Activated CD4-positive, alpha-beta T cell treated with anti-CD3 and anti-CD28 coated beads, Interleukin-2, Interleukin-4, amounts not matched to agents 100 ng/mL and 50 ng/mL, durations not matched to agents 16 hours and 8 hours (primary cell): ENCODE measurements at regions not wholly inside any gene's neighbourhood (a gene's known extent, or its start where the extent isn't known, plus 50 kb on each side); places are given as distances from the start of the nearest gene placed in this dataset.
A peak's percentile ranks its signal among the peaks of the same experiment; 100 is the strongest.

Experiments used
- DNase-seq: peaks from one replicate; pipeline ENCODE4 v3.0.0-alpha.2; 2020; ENCODE audit warnings: low spot score

DNA sequence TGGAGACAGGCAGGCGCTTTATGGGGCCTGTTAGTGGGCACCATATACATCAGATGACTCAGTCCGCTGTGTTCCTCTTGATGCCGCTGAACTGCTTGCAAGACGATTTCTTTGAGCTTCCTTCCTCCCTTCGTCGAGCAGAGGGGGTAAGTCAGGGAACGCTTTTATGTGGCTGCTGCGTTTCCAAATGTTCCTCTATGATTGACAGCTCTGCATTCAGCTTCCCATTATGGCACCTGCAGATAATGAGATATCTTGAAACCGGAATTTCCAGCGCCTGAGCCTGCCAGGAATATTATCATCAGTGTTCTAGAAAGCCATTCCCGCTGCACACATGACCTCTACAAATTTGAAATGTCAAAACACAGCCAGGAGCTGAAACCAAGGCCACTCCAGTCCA is 257.0 kb downstream of the TSHZ3 start:
- no peak for DNase-seq

GRCh38 chr19:31089681-31090080 is 259.6 kb downstream of the TSHZ3 start:
- DNase-seq: no peak

DNA sequence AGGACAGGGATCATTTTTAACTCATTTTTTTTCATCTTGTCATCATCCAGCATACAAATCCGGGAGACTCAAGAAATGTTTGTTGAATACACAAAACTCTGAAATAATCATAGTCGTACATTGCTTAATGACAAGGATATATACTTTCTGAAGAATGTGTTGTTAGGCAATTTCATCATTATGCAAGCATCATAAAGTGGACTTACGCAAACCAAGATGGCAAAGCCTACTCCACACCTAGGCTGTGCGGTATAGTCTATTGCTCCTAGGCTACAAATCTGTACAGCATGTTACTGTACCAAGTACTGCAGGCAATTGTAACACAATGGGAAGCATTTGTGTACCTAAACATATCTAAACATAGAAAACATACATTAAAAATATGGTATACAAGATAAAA is 264.1 kb downstream of the TSHZ3 start:
- DNase-seq: no peak

DNA sequence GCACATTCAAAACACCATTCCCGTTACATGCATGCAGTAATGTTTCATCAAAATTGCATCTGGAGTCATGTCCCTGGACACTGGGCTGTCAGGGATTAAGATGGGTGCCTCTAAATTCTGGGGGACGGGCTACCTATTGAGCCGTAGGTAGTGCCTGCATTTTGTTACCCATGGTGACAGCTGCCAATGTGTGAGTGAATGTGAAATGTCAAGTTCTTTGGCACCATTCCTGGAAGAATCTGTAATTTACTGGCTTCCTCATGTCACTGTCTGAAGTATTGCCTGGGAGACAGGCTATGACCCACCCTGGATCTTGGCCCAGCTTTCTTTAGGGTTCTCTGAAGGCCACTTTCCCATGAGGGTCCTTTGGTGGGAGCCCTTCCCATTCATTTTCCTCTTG is 266.1 kb downstream of the TSHZ3 start:
- no peak for DNase-seq

DNA sequence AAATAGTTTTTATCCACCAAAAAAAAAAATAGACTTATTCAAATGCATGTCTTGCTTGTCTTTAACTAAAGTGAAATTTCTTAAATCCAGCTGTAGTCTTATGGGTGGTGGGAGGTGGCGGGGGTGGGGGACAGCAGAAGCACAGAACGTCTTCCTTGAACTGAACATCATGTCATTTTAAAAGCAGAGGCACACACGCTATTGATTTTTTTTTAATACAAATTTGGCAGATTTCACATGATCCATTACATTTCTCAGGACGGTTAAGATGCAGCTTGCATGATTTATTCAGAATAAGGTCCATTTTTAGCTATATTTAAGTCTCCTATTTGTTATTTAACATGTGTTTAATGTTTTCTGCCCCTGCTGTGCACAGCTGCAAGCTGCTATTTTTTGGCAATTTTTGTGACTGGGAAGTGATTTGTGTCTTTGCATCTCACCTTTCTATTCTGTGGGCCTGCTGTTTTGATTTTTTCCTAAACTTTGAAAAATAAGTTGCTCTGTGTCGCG is 274.0 kb downstream of the TSHZ3 start:
- DNase-seq: no peak

DNA sequence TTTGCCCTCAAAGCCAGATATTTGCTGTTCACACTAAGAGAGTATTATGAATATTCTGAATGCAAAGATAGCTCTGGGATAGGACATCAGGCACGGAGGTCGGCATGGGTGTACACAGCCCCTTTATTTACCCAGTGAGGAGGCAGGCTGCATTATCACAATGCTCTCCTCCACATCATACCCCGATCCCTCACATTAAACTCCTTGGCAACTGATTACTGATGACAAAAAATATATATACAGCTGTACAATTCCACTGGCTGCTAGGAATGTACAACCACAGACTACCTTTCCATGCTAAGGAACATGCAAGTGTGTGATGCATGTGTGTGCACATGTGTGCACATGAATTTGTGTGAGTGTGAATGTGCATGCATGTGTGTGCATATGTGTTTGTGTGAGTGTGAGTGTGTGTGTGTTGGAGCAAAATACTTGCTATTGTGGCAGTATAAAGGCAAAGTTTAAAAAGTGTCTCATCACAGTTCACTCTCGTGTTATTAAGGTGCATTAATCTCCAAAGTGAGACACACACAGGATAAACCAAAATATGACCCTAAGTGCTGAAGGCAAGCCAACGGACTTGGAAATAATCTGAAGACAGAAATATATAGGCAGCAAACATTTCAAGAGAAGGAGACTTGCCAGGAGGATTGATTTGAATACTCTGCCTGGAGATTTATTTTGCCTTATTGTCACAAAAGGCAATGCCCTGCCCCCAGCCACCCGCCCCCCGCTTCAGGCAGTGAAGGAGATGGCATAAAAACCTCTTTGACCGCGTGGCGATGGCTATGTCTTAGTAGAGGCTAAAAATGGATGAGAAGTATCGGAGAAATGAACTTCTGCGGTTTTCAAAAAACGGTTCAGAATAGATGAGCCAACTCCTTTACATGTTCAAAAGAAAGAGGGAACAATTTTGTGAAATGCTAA is 274.8 kb downstream of the TSHZ3 start:
- no peak for DNase-seq

DNA sequence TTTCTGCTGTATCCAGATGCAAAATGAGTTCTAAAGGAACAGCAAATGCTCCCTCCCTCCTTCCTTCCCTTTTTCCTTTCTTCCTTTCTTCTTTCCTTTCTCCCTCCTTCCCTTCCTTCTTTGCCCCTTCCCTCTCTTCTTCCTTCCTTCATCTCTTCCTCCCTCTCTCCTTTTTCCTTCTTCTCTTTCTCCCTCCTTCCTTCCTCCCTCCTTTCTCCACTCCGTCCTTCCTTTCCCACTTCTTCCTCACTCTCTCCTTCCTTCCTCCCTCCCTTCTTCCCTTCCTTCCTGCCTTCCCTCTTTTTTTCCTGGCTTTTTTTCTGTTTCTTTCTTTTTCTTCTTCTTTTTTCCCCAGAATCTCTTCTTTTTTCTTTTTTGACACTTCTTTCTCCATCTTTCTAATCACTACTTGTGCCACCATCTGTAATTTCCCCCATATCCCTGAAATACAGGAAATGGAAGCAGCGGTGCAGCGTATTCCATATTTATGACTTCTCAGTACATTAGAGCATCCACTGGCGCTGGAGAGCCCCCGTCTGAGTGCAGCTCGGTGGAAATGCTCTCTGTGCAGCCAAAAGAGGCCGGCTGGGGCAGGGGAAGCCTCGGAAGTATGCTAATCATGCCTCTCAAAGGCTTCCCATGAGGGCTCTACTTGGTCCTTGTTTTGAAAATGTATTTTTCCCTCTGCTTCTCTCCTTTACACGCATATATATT is 275.6 kb downstream of the TSHZ3 start:
- no peak for DNase-seq

- DNase-seq: no peak
Measured at GRCh38 chr19:31072451-31072850, 276.8 kb downstream of the TSHZ3 start.

DNA sequence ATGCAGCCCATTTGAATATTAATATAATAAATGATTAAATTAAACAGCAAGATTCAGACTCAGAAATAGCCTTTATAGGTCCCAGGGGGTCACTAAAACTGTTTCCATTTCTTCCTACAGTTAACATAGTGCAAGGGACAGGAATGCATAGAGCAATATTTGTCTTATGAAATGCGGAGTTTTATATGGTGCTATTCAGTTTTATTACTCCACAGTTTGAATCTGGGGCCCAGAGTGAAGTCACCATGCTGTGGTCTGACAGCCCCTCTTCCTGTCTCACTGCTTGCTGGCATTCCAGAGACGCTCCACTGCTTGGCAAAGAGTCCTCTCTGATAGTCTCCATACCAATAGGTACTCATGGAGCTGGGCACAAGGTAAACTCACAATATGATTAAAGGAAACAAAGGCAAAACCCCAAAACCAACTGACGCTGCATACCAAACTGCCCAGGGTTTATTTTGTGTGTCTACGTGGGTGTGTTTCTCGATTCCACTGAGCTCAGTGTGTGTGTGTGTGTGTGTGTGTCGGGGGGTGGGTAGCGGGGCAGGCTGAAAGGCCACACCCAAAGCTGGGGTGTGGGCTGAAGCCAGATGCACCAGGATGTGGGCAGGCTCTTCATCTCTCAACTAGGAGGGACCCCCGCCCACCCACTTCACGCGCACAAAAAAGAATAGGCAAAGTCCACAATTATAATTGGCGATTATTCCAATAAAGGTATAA is 277.9 kb downstream of the TSHZ3 start:
- DNase-seq: no peak

- DNase-seq: no peak
Measured at GRCh38 chr19:31070146-31071065, 278.8 kb downstream of the TSHZ3 start.

DNA sequence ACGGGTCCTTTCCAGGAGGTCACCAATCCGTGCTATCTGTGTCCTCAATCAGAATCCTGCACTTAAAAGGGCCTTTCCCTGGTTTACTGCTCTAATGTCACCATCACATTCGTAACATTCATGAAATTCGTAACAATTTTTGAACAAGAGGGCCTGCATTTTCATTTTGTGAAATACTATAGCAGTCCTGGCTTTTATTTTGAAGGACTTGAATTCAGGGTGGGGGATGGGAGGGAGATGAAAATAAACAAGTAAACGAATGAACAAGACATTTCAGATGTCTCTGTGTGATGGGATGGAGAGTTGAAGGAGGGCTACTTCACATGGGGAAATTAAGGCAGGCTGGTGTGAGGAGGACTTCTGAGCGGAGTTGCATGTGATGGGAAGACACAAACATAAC is 281.0 kb downstream of the TSHZ3 start:
- DNase-seq: no peak

- DNase-seq: no peak
Measured at GRCh38 chr19:31066385-31066784, 282.9 kb downstream of the TSHZ3 start.

- DNase-seq: no peak
Measured at GRCh38 chr19:31064491-31064890, 284.7 kb downstream of the TSHZ3 start.

DNA sequence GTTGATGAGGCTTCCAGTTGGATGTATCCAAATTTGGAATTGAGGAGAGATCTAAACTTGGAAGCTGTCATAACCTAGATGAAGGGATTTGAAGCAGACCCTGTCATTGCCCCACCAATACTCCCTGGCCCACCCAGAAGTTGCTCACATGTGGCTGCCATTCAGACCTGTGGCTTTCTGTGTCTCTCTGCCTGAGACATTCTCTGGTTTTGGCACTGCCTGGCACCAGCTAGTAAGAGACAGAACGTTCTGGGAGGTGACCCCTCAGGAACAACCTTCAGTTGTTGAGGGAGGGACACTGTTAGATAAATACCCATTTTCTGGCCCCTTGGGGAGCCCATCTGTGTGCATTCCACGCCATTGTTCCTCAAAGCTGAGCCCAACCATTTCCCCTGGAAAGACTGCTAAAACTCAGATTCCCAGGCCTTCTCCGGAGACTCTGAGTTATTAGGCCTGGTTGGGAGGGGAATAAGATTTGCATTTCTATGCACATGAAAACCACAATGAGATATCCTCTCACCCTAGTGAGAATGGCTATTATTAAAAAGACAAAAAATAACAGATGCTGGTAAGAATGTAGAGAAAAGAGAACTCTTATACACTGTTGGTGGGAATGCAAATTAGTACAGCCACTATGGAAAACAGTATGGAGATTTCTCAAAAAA is 290.4 kb downstream of the TSHZ3 start:
- no peak for DNase-seq

- DNase-seq: no peak
Measured at GRCh38 chr19:31057476-31057875, 291.8 kb downstream of the TSHZ3 start.

GRCh38 chr19:31055454-31055853 is 293.8 kb downstream of the TSHZ3 start:
- no peak for DNase-seq

GRCh38 chr19:31054430-31054829 is 294.8 kb downstream of the TSHZ3 start:
- peak; percentile 30 for DNase-seq

- no peak for DNase-seq
Measured at GRCh38 chr19:31049431-31049830, 299.8 kb downstream of the TSHZ3 start.

DNA sequence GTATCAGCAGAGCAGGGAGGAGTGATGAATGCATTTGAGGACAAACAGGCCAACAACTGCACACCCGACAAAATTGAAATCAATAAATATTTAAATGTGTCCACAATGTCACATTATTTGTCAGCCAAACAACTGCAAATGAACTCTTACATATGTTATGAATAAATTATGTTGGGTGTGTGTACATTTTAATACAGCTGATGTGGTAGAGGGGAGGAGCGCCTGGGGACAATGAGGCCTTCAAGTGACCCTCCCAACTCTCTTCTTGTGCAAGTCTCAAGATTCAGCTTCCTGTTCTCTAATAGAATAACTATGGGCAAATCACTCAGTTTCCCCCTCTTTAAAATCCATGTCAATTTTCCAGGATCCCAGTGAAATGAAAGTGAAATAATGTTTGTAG is 303.2 kb downstream of the TSHZ3 start:
- DNase-seq: no peak

- no peak for DNase-seq
Measured at GRCh38 chr19:31041461-31041860, 307.8 kb downstream of the TSHZ3 start.

DNA sequence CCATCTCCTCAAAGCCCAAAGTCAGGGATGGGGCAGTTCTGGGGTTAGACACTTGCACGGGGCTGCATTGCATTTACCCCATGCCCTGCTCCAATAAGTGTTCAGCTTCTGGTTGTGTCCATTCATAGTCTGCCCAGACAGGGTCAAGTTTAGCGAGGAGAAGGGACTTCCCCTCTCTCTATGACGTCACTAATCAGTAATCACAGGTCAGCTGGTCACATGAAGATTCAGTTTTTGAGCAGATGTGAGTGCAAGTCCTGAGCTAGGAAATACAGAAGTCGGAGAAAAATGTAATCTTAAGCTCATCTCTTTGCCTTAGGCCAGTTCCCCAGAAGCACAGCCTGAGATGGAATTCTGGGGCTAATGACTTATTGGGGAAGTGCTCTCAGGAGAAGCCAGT is 310.1 kb downstream of the TSHZ3 start:
- DNase-seq: no peak
